ENCODE measurements at regions not wholly inside any gene's neighbourhood (a gene's known extent, or its start where the extent isn't known, plus 50 kb on each side); places are given as distances from the start of the nearest gene placed in this dataset.
"Not testable (repeated sequence)": the region's sequence is repeated elsewhere in the genome, so short reads cannot be mapped to it uniquely, and the experiment has no call there.

DNA sequence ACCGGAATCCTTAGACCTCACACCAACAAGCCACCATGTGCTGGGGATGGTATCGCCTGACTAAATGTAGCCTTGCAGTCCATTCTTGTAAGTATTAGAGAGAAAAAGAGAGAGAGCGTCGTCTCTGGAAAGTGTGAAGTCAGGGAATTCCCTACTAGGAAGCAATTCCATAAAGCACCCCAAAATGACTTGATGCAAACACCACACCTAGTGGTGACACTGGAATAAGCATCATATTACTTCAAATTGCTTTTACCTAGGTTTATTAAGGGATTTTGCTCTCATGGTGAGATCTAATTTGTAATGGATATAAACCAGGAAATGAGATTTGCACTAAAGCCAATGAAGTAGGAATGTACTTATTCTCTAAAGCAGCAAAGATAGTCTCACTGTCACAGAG lies 111.4 kb upstream of the METTL9 start:
- not testable (repeated sequence) for DNase-seq (ENCODE audit: low read depth)

DNA sequence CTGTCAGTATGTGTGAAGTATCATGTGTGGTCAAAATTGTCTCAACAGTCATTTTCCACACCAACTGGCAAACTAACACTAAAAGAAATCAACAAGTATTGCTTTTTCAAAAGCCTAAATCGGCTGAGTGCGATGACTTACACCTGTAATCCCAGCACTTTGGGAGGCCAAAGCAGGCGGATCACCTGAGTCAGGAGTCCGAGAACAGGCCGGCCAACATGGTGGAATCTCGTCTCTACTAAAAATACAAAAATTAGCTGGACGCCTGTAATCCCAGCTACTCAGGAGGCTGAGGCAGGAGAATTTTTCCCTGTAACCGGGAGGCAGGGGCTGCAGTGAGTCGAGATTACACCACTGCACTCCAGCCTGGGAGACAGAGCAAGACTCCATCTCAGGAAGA lies 100.3 kb upstream of the METTL9 start:
- not testable (repeated sequence) for DNase-seq (ENCODE audit: low read depth)

DNA sequence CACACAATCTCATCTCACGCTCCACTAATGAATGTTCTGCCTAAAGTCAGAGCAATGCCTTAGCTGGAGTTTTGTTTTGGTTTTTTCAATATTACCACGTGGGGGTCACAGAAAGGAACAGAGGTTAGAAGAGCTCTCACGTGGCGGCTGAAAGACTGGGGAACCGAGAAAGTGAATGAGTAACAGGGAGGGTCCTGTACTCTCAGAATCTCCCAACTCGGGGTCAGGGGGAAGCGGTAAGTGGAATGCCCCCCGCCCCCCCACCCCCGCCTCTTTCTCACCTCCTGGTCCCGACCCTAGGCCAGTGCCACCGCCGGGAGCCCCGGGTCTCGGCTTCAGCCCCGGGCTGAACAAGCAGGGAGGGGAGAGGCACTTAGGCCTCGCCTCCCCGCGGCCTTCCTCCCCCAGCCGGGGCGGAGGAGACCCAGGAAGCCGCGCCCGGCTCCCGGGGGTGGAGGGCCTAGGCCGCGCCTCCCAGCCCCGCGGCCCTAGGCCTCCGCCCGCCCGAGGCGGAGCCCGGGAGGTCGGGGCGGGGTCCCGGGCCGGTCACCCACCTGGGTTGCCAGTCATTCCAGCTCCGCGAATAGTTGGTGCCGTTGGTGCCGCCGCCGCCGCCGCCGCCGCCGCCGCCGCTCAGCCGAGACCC lies 98.0 kb upstream of the METTL9 start:
- DNase-seq (ENCODE audit: low read depth), result not testable (repeated sequence)

DNA sequence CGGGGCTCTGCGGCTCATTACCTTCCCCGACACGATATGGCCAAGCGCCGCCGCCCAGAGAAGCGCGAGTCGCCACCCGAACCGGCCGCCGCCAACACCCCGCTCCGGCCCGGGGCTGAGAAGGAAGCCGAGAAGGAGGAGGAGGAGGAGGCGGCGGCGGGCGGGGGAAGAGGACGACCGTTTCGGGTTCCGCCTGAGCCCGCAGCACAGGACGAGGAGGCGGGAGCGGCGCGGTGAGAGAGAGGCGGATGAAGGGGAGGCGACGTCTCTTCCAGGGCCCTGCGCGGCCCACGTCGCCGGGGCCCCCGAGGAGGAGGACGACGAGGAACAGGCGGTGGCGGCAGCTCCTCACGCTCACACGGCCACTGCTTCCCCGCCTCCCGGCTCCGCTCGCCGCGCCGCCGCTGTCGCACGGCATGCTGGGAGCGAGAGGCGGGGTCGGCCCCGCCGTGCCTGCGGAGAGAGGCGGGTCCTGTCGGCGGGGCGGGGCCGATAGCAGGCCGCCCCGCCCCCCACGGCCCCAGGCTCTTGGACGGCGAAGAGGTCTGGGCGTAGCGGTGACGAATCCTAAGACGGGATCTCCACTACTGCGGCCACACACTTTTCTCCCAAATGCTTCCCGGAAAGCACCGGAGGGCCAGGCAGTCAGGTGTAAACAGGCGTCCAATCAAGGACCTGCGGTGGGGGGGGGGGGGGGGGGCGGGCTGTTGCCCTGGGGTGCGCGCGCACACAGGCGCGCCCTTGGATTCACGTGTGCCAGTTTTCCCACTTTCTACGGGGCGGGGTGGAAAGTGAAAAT lies 97.3 kb upstream of the METTL9 start:
- DNase-seq (ENCODE audit: low read depth), result peak; percentile 56

DNA sequence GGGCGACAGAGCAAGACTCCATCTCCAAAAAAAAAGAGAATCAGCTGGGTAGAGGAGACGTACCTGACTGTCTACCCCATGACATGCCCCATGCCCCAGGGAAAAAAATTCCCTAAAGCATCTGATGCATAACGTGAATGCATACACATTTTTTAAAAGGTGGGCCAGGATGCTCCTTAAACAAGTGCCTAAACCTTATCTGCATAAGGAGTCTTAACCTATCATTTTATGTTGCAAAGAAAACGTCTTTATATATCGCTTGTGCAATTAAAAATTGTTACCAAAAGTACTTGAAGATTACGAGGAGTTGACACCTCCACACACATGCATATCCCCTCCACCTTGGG lies 95.8 kb upstream of the METTL9 start:
- DNase-seq (ENCODE audit: low read depth), result not testable (repeated sequence)

DNA sequence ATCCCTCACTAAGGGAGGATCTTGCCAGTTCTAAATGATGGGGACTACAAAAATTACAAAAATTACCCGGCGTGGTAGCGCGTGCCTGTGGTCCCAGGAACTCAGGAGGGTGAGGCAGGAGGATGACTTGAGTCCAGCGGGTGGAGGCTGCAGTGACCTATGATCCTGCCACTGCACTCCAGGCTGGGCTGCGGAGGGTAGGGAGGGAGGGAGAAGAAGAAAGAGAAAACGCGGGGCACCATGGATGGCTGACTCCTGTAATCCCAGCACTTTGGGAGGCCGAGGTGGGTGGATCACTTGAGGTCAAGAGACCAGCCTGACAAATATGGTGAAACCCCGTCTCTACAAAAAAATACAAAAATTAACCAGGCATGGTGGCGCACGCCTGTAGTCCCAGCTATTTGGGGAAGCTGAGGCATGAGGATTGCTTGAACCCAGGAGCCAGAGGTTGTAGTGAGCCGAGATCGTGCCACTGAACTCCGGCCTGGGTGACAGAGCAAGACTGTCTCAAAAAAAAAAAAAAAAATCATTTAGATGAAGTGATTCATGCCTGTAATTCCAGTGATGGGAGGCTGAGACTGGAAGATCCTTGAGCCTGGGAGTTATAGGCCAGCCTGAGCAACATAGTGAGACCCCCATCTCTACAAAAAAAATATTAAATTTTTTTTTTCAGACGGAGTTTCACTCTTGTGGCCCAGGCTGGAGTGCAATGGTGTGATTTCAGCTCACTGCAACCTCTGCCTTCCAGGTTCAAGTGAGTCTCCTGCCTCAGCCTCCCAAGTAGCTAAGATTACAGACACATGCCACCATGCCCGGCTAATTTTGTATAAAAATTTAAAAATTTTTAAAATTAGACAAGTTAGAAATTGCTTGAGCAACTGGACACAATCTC lies 95.2 kb upstream of the METTL9 start:
- not testable (repeated sequence) for DNase-seq (ENCODE audit: low read depth)

DNA sequence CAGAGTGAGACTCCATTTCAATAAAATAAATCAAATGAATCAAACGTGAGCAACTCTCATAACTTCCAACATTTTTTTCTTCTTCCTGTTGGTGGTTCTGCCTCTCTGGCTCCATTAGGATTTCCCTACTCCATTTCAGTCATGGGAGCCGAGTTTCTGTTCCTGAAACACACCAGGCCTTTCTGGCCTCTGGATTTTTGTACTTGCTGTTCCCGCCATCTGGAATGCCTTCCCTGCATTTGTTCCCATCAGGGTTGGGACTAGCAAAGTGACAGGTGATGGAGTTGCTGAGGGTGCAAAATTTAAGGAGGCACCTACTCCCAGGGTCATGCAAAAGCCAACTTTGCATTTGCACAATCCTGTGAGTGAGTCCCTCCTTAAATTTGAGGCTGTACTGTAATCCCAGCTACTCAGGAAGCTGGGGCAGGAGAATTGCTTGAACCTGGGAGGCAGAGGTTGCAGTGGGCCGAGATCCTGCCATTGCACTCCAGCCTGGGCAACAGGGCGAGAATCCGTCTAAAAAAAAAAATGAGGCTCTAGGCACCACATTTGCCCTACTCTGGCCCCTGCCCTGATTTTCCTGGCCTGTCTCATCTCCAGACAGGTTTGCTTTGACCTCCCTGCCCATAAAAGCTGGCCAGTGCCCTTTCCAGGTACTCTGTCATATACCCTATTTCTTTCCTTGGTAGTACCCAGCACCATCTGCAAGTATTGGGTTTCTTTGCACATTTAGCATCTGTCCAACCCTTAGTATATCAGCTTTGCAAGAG lies 93.4 kb upstream of the METTL9 start:
- not testable (repeated sequence) for DNase-seq (ENCODE audit: low read depth)

DNA sequence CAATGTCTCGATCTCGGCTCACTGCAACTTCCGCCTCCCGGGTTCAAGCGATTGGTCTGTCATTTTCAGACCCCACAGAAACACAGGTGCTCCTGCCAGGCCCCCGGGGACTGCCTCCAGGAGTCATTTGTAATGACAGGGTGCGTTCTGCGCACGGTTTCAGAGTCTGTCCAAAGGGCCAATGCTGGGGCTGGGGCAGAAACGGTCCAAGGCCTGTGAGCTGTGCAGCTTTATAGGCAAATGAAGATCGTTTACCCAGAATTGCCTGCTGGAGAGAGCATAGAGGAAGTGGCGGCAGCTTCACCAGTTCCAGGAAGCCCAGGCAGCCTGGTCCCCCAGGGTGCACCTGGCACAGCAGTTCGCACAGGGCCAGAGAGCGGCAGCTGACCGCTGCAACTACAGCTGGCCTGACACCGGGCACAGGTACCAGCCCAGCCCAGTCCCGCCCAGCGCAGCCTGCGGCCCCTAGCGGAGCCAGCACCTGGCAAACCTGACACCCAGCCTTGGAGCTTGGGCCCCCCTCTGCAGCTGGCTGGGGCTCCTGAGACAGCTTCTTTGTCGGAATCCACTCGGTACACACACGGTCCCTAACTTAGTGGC lies 92.4 kb upstream of the METTL9 start:
- not testable (repeated sequence) for DNase-seq (ENCODE audit: low read depth)

DNA sequence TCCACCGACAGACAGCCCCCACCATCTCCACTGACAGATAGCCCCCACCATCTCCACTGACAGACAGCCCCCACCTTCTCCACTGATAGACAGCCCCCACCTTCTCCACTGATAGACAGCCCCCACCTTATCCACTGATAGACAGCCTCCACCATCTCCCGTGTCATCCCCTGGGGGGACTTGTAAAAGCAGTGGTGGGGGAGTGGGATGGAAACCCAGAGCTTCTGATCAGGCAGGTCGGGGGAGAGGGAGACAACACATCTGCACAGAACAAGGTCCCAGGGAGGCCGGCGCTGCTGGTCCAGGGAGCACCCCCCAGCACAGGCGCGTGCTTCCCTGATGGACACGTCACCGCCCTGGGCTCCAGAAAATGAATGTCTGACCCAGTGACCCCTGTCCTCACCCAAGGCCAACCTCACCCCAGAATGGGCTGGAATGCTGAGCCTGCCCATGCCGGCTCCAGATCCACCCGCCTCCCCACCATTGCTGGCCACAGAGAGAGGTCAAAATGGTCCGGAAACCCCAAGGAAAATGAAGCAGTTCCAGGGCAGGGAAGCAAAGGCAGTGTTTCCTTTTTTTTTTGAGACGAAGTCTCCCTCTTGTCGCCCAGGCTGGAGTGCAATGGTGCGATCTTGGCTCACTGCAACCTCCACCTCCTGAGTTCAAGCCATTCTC lies 91.6 kb upstream of the METTL9 start:
- DNase-seq (ENCODE audit: low read depth), result not testable (repeated sequence)

DNA sequence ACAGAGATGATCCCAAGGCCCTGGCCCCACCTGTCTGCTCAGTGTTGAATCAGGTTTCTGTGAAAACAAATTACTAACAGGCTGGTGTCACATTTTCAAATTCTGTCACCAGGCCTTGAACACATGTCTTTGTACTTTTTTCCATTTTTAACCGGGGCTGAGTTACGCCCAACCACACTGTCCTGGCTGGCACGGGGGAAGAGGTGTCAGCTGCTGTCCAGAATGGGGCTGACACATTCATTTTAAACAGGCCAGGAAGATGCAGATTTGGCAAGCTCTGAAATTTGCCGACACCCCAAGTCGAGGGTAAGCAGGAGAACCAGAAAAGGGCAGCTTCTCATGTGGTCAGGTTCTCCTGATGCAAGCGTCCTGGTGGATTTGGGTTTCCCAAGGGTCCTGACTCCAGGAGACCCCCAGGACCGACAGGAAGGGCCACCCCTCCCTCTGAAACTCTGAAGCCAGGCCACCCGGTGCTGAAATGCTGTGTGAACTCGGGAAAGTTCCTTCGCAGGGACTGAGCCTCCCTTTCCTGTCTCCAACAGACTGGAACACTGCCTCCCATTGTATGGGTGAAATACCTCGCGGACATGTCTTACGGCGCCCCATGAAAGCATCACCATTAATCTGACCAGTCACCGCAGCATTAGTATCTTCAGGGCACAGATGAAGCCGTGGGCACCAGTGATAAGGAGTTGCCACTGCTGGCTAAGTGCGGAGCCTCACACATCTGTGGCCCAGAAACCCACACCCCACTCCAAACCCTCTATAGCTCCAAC lies 90.5 kb upstream of the METTL9 start:
- DNase-seq (ENCODE audit: low read depth), result not testable (repeated sequence)

DNA sequence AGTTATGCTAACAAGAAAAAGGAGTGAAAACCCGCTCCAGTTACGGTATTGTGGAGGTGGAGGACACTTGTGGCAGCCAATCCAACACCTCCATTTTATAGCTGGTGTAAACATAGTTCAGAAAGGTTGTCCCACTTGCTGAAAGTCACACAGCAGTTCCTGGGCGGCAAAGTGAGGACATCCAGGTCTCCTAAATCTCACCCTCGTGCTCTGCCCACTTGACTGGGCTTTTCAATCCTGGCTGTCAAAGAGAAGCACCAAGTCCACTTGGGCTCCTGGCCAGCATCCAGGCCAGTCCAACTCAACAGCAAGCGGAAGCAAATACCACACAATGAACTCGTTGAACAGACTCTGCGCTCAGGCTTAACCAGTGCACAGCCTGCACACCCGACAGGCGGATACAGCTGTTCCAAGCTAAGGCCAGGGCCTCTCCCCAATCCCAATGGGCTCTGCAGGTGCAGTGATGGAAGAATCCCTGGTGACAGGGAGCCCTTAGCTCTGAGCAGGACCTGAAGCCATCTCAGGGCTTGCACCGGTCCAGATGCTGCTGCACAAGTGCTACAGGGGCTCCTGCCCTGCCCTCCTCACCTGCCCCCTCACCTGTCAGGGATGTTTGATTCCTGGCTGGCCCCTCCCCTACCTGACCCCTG lies 89.8 kb upstream of the METTL9 start:
- DNase-seq (ENCODE audit: low read depth), result not testable (repeated sequence)

DNA sequence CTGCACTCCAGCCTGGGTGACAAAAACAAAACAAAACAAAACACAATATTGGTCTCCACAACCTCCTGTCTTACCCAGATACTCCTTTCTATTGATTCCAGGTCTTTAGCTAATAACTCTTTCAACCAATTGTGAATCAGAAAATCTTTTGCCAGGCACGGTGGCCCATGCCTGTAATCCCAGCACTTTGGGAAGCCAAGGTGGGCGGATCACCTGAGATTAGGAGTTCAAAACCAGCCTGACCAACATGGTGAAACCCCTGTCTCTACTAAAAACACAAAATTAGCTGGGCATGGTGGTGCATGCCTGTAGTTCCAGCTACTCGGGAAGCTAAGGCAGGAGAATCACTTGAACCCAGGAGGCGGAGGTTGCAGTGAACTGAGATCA lies 88.5 kb upstream of the METTL9 start:
- not testable (repeated sequence) for DNase-seq (ENCODE audit: low read depth)

DNA sequence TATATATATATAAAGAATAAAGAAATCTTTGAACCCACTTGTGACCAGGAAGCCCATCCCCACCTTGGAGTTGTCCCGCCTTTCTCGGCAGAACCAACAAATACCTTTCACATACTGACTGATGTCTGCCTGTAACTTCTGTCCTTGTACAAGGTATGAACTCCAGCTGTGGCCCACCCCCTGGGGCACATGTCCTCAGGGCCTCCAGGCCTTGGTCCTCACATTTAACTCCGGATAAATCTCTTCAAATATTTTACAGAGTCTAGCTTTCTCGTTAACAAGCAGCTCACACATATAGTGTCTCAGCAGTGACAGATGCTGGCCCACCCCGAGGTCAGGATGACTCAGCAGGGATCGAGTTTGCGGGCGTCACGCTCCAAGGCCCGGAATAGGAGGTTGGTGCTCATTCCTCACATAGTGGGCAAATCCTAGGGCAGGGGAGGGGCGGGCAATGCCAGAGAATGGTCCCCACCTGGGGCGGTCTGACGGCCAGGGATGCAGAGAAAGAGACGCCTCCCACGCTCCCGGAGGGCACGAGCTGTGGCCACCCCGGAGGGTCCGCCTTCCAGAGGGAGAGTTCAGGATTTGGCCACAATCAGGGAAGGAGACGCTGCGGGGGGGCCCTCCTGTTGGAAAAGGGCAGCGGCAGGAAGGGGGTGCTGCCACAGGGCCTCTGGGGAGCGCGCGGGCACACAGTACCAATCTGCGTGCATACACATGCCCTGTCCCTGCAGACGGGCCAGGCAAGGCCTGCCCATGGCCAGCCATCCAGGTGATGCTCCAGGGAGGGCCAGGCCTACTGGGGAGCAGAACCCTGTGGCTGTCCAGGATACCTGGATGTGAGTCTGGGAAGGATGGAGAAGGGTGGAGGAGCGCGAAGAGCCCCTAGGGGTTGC lies 87.8 kb upstream of the METTL9 start:
- DNase-seq (ENCODE audit: low read depth), result not testable (repeated sequence)

DNA sequence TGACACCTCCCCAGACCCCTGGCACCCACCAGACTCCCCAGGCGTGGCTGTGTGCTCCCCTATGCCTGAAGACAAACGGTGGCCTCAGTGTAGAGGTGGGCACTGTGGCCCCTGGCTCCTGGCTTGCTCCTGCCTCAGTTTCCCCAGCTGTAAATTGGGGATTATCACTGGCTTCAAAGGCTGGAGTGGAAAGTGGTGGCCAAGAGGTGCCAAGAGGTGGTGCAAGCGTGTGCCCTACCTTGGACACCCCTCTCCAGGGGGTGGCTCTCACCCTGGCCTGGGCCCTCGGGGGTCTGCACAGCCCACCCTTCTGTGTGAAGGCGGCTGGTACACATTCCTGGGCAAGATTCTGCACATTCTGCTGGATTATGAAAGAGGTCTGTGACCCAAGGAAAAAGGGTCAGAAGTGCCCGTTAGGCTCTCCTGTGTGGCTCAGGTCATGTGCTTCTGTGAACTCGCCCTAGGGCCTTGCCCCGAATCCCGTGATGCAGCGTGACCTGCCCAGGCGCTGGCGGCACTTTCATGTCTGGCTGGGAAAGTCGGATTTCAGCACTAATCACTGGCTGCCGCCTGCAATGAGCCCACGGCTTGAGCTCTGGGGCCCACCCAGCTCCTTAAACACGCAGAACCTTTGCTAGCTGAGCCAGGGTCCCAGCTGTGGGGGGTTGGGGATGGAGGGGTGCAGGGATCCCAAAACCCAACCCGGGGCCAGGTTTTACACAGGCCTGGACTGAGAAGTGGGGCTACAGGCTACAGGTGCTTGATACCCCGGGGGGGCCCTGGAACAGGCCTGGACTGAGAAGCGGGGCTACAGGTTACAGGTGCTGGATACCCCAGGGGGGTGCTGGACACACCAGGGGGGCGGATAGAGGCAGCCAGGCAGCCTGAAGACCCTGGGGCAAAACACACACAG lies 86.8 kb upstream of the METTL9 start:
- DNase-seq (ENCODE audit: low read depth), result not testable (repeated sequence)

DNA sequence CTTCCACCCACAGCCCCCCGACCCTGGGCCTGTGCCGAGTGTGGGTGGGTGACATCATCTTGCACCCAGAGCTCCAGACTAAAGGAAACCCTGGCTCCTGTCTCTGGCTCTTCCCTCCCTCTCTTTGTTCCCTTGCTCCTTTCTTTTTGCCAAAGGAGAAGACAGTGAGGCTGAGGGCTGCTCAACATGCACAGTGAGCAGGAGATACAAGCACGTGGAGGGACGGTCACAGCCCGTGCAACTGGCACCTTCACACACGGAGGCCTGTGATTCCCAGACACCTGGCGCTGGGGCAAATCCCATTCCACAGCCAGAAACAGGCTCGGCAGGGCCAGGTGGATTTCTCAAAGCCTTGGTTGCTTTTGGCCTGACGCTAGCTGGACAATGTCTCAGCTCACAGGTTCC lies 86.0 kb upstream of the METTL9 start:
- not testable (repeated sequence) for DNase-seq (ENCODE audit: low read depth)

DNA sequence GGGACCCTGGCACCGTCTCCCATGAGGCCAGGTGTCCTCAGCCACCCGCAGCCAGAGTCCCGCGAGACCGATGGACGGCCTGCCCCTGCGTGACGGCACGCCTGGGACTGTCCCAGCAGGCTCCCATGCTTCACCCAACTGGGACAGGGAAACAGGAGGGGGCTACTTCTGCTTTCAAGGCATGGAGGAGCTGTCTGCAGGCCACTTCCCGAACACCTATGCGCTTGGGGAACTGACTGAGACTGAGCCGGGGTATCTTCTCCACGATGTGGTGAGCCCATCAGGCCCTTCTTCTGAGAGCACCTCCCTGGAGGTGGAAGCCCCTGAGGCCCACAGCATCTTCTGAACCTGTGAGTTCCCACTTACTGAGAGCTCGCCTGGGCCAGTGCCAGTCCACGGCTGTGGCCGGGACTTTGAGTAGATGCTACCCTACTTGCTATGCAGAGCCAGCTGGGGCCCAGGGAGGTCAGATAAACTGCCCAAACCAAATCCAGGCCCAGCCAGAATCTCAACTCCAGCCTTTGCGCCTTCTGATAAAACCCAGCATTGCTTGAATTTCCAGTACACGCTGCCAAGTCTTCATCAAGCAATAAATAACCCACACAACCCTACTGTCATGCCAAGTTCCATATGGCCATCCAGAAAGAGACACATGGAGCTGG lies 85.4 kb upstream of the METTL9 start:
- DNase-seq (ENCODE audit: low read depth), result not testable (repeated sequence)

DNA sequence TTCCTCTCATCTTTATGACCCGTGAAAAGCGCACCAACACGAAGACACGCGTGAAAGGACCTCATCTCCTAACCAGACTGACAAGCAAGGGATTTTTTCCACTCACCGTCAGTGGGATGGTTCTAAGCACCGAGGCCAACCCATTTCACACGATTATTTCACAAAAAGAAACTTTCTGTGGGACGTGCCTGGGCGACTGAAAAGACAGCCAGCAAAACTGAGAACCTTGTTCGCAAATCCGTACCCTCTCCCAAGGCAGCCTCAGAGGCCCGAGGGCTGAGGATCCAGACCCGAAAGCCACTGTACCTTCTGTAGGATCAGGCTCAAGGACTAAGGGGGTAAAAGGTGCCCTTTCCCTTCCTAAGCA lies 84.9 kb upstream of the METTL9 start:
- DNase-seq (ENCODE audit: low read depth), result not testable (repeated sequence)

Measured in non-pigmented ciliary epithelial cell (primary cell).